HepG2 (cell line): ENCODE measurements at regions not wholly inside any gene's neighbourhood (a gene's known extent, or its start where the extent isn't known, plus 50 kb on each side); places are given as distances from the start of the nearest gene placed in this dataset.

ENCODE experiments used
- ATAC-seq: fragments of 200-7000 bp; cut with Tn5 transposase; 3 replicates; pipeline ENCODE4 v1.9.1; 2020; ENCODE audit warnings: mild to moderate bottlenecking, moderate library complexity
- BruUV-seq: library from RNA; stranded (reverse); fragments of 400-500 nt; replicated peaks from 2 replicates; lab custom pipeline; 2021; lab: Mats Ljungman, UMichigan
- CTCF ChIA-PET: fragments of 300-600 bp; formaldehyde crosslinking; extraction: SDS; loops from one replicate; lab custom pipeline; 2021; ENCODE audit warnings: low total read pairs, inconsistent platforms, low intra/inter-chr PET ratio; lab: Yijun Ruan, JAX
- POLR2A ChIA-PET: fragments of 350-600 bp; sonication (Branson Sonifier 250); formaldehyde crosslinking; loops from one replicate; lab custom pipeline; 2020; ENCODE audit warnings: antibody characterized with exemption, inconsistent platforms; lab: Yijun Ruan, JAX
- DNase-seq: peaks from one replicate; pipeline ENCODE4 v3.0.0-alpha.2; 2015; ENCODE audit warnings: low spot score
- FAIRE-seq: peaks from 3 replicates; lab custom pipeline; 2011; peaks lifted over from hg19 to GRCh38; lab: Jason Lieb, UNC
- H2AFZ ChIP-seq: one replicate; pipeline ENCODE4 v1.6.1; 2011; ENCODE audit warnings: low read length, inconsistent platforms
- H3K27ac ChIP-seq: fragments of 300-600 bp; 3 replicates; pipeline ENCODE4 v1.8.0; 2011; ENCODE audit warnings: mixed run types, mild to moderate bottlenecking, mixed read lengths, low read length, inconsistent platforms; ENCODE audit not compliant: insufficient read depth; ENCODE audit errors: extremely low read length
- H3K27me3 ChIP-seq, 2 experiments: fragments of 200-600 bp in 1 of 2; 2 replicates in 1 of 2; 3 replicates in 1 of 2; pipeline versions ENCODE4 v1.6.0 to v1.8.0; 2011; ENCODE audit warnings: low read length in 2 of 2, mild to moderate bottlenecking in 2 of 2, moderate library complexity in 2 of 2, inconsistent platforms in 1 of 2; ENCODE audit not compliant: insufficient read depth in 2 of 2, control insufficient read depth in 1 of 2
- H3K36me3 ChIP-seq, 2 experiments: fragments of 200-600 bp in 1 of 2; replicated peaks in 1 of 2; 2 replicates in 1 of 2; 3 replicates in 1 of 2; pipeline versions ENCODE4 v1.5.1 to v1.8.0; 2011; ENCODE audit warnings: low read length in 2 of 2, inconsistent platforms in 1 of 2; ENCODE audit not compliant: insufficient read depth in 2 of 2, control insufficient read depth in 1 of 2
- H3K4me1 ChIP-seq: 2 replicates; pipeline ENCODE4 v1.5.1; 2012; ENCODE audit warnings: low read length, inconsistent platforms; ENCODE audit not compliant: insufficient read depth
- H3K4me2 ChIP-seq: 2 replicates; pipeline ENCODE4 v1.6.0; 2011; ENCODE audit warnings: low read depth, low read length, inconsistent platforms
- H3K4me3 ChIP-seq, 3 experiments: fragments of 200-600 bp in 1 of 3; sonication (generic), shearing (Covaris generic) in 1 of 3; replicated peaks in 1 of 3; 2 replicates each; pipeline ENCODE4 v1.5.1; 2011 to 2016; ENCODE audit warnings: low read length in 3 of 3, inconsistent platforms in 2 of 3, low read depth in 2 of 3, mild to moderate bottlenecking in 2 of 3, control low read depth in 1 of 3, mixed read lengths in 1 of 3; ENCODE audit not compliant: insufficient read depth in 1 of 3
- H3K79me2 ChIP-seq: one replicate; pipeline ENCODE4 v1.6.1; 2011; ENCODE audit warnings: low read length, inconsistent platforms; ENCODE audit not compliant: insufficient read depth
- H3K9ac ChIP-seq: 2 replicates; pipeline ENCODE4 v1.6.0; 2011; ENCODE audit warnings: mild to moderate bottlenecking, low read depth, low read length, inconsistent platforms; ENCODE audit not compliant: insufficient read depth
- H3K9me3 ChIP-seq: 2 replicates; pipeline ENCODE4 v1.5.1; 2012; ENCODE audit warnings: mild to moderate bottlenecking, low read length
- H4K20me1 ChIP-seq: 2 replicates; pipeline ENCODE4 v1.6.0; 2011; ENCODE audit warnings: inconsistent platforms, mild to moderate bottlenecking, low read length, moderate library complexity; ENCODE audit not compliant: insufficient read depth
- CEBPB ChIP-seq: IDR thresholded peaks from 2 replicates; pipeline ENCODE4 v1.6.1; 2011; ENCODE audit warnings: low read depth, low read length, improper control_type of control experiment, borderline replicate concordance
- EED ChIP-seq: sonication (generic); formaldehyde crosslinking; IDR thresholded peaks from 2 replicates; pipeline ENCODE4 v1.5.0; 2020; ENCODE audit warnings: mild to moderate bottlenecking, missing genetic modification reagents
- JUND ChIP-seq: sonication (generic); formaldehyde crosslinking; IDR thresholded peaks from 2 replicates; pipeline ENCODE4 v1.8.0; 2022; ENCODE audit warnings: mild to moderate bottlenecking, missing genetic modification reagents
- MAFG ChIP-seq: sonication (generic); formaldehyde crosslinking; IDR thresholded peaks from 2 replicates; pipeline ENCODE4 v1.5.1; 2020; ENCODE audit warnings: mild to moderate bottlenecking, missing genetic modification reagents
- POGZ ChIP-seq: sonication (generic); formaldehyde crosslinking; IDR thresholded peaks from 2 replicates; pipeline ENCODE4 v1.4.0; 2020; ENCODE audit warnings: mild to moderate bottlenecking, missing genetic modification reagents
- RFXAP ChIP-seq: sonication (generic); formaldehyde crosslinking; IDR thresholded peaks from 2 replicates; pipeline ENCODE4 v1.4.0; 2020; ENCODE audit warnings: missing genetic modification reagents, borderline replicate concordance
- SOX13 ChIP-seq, 3 experiments: fragments of 450-650 bp in 1 of 3; sonication (generic) in 1 of 3; formaldehyde crosslinking in 1 of 3; IDR thresholded peaks in 2 of 3; conservative IDR thresholded peaks in 1 of 3; 2 replicates each; pipeline versions ENCODE4 v1.5.0 to v1.6.1; 2016 to 2020; ENCODE audit warnings: antibody characterized with exemption in 1 of 3, mild to moderate bottlenecking in 1 of 3, missing compliant biosample characterization in 1 of 3, missing genetic modification reagents in 1 of 3, moderate library complexity in 1 of 3
- ZNF20 ChIP-seq: sonication (generic); formaldehyde crosslinking; IDR thresholded peaks from 2 replicates; pipeline ENCODE4 v1.4.0; 2020; ENCODE audit warnings: mild to moderate bottlenecking, moderate library complexity, missing genetic modification reagents
- ZNF382 ChIP-seq: sonication (generic); formaldehyde crosslinking; IDR thresholded peaks from 2 replicates; pipeline ENCODE4 v1.5.0; 2020; ENCODE audit warnings: missing genetic modification reagents, mild to moderate bottlenecking, borderline replicate concordance
- ZNF678 ChIP-seq: sonication (generic); formaldehyde crosslinking; IDR thresholded peaks from 2 replicates; pipeline ENCODE4 v1.4.0; 2020; ENCODE audit warnings: mild to moderate bottlenecking, missing genetic modification reagents
- ZNF740 ChIP-seq: sonication (generic); formaldehyde crosslinking; IDR thresholded peaks from 2 replicates; pipeline ENCODE4 v1.4.0; 2020; ENCODE audit warnings: missing genetic modification reagents
- WGBS: methylation state at CpG from one replicate; pipeline ENCODE4 v1.1.6; 2017; ENCODE audit warnings: low lambda C conversion rate; 5-methylcytosine and 5-hydroxymethylcytosine counted together
- in situ Hi-C: cut with HindIII; loops from 2 replicates; pipeline ENCODE4 v1.10.0; 2017; ENCODE audit warnings: low pct_unique_long_range_greater_than_20kb; ENCODE audit not compliant: extremely low pct_ligation_motif_present
- intact Hi-C: fragments of 100-400 bp; cut with micrococcal nuclease; formaldehyde crosslinking; loops from one replicate; pipeline ENCODE4 v1.10.0; 2022; ENCODE audit not compliant: unreplicated experiment
- TF ChIP-seq, protein P1 (sequence below): sonication (generic); formaldehyde crosslinking; IDR thresholded peaks from 2 replicates; pipeline ENCODE4 v1.8.0; 2023; ENCODE audit warnings: mild to moderate bottlenecking, missing genetic modification reagents

GRCh38 chr3:14280326-14280725 is 101.7 kb downstream of the LSM3 start (continued):
- TF ChIP-seq JUND (CRISPR knock-in tag) (no peak), EED (no peak), ZNF740 (CRISPR knock-in tag) (no peak), POGZ (no peak)
- TF ChIP-seq, protein P1, sequence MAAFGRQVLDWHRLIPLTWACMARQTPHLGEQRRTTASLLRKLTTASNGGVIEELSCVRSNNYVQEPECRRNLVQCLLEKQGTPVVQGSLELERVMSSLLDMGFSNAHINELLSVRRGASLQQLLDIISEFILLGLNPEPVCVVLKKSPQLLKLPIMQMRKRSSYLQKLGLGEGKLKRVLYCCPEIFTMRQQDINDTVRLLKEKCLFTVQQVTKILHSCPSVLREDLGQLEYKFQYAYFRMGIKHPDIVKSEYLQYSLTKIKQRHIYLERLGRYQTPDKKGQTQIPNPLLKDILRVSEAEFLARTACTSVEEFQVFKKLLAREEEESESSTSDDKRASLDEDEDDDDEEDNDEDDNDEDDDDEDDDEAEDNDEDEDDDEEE (CRISPR knock-in tag) = no peak

GRCh38 chr3:14281053-14281452 is 102.4 kb downstream of the LSM3 start:
- FAIRE-seq = peak; percentile 57
- Histone ChIP-seq H3K9me3 (no peaks in the 10 kb centered on the region), H3K4me2 (no peak overlapping the region), H3K27ac (no peak overlapping the region), H3K79me2 (no peaks in the 10 kb centered on the region), H2AFZ (no peak overlapping the region), H3K9ac (no peak overlapping the region), H3K36me3 (no peaks in the 10 kb centered on the region), H3K27me3 (peaks cover 3 to 25% of the 10 kb centered on the region in 2 experiments; a peak in 4 of 5 replicates), H3K4me3 (no peak overlapping the region)
- in situ Hi-C loops (no loop called here), intact Hi-C loops (no loop called here)
- ATAC-seq = peak; percentile 69
- CTCF ChIA-PET = no interaction called here
- WGBS = 8% methylated on average over 3 of the region's 3 CpGs
- DNase-seq = no peak
- BruUV-seq = no TSS peak
- TF ChIP-seq ZNF20 (CRISPR knock-in tag) (no peak), ZNF382 (CRISPR knock-in tag) (no peak), CEBPB (peak; percentile 55; the same call in 1 of the 2 replicates), SOX13 (IDR thresholded peaks at IDR 0.05) (no peak), SOX13 (CRISPR knock-in tag; conservative IDR thresholded peaks at IDR 0.05 in 1 of 2, IDR thresholded peaks at IDR 0.05 in 1 of 2) (0 out of 4 replicates have a peak, but pooled peaks of 1 of the 2 experiments have one; percentile 22), MAFG (CRISPR knock-in tag) (no peak), ZNF678 (CRISPR knock-in tag) (no peak), RFXAP (CRISPR knock-in tag) (no peak)
- TF ChIP-seq, all 625 proteins: peak for 2
- Histone ChIP-seq H4K20me1 (no peaks in the 10 kb centered on the region), H3K4me1 (no peaks in the 10 kb centered on the region)
- POLR2A ChIA-PET = no interaction called here
